H9 (cell line): ENCODE measurements at regions not wholly inside any gene's neighbourhood (a gene's known extent, or its start where the extent isn't known, plus 50 kb on each side); places are given as distances from the start of the nearest gene placed in this dataset.

Source experiments
- DNase-seq: peaks from one replicate; pipeline ENCODE4 v3.0.0-alpha.2; 2017
- H2AFZ ChIP-seq: one replicate; pipeline ENCODE4 v1.6.1; 2013; ENCODE audit warnings: mild to moderate bottlenecking, low read length, control low read depth, moderate library complexity
- H2AK5ac ChIP-seq: 2 replicates; pipeline ENCODE4 v1.6.1; 2013; ENCODE audit warnings: low read length, control low read depth, mixed read lengths; ENCODE audit not compliant: insufficient read length
- H2BK120ac ChIP-seq: one replicate; pipeline ENCODE4 v1.6.1; 2013; ENCODE audit warnings: low read depth, mild to moderate bottlenecking, low read length, control low read depth, inconsistent platforms; ENCODE audit not compliant: poor library complexity, severe bottlenecking
- H2BK12ac ChIP-seq: 2 replicates; pipeline ENCODE4 v1.6.1; 2013; ENCODE audit warnings: low read length, control low read depth, mixed read lengths, low read depth; ENCODE audit not compliant: insufficient read length
- H2BK15ac ChIP-seq: 2 replicates; pipeline ENCODE4 v1.6.1; 2013; ENCODE audit warnings: low read depth, low read length, control low read depth
- H2BK20ac ChIP-seq: one replicate; pipeline ENCODE4 v1.6.1; 2013; ENCODE audit warnings: low read depth, mild to moderate bottlenecking, low read length, control low read depth, inconsistent platforms; ENCODE audit not compliant: poor library complexity, severe bottlenecking
- H2BK5ac ChIP-seq: 2 replicates; pipeline ENCODE4 v1.6.1; 2013; ENCODE audit warnings: low read length, control low read depth, mixed read lengths; ENCODE audit not compliant: insufficient read length
- H3K14ac ChIP-seq: 2 replicates; pipeline ENCODE4 v1.6.1; 2013; ENCODE audit warnings: low read length, control low read depth; ENCODE audit not compliant: insufficient read depth
- H3K18ac ChIP-seq: 2 replicates; pipeline ENCODE4 v1.6.1; 2013; ENCODE audit warnings: low read depth, mild to moderate bottlenecking, mixed read lengths, low read length, control low read depth; ENCODE audit not compliant: insufficient read length
- H3K23ac ChIP-seq: 2 replicates; pipeline ENCODE4 v1.6.1; 2013; ENCODE audit warnings: low read length, control low read depth, mixed read lengths, low read depth; ENCODE audit not compliant: insufficient read length
- H3K23me2 ChIP-seq: 2 replicates; pipeline ENCODE4 v1.6.1; 2013; ENCODE audit warnings: low read depth, mild to moderate bottlenecking, mixed read lengths, low read length, control low read depth; ENCODE audit not compliant: insufficient read length, poor library complexity, severe bottlenecking
- H3K27ac ChIP-seq: 2 replicates; pipeline ENCODE4 v1.5.1; 2013; ENCODE audit warnings: low read length, control low read depth, mixed read lengths, low read depth; ENCODE audit not compliant: insufficient read length
- H3K27me3 ChIP-seq: 2 replicates; pipeline ENCODE4 v1.6.1; 2013; ENCODE audit warnings: low read length, control low read depth, inconsistent platforms; ENCODE audit not compliant: insufficient read depth
- H3K4ac ChIP-seq: 2 replicates; pipeline ENCODE4 v1.6.1; 2013; ENCODE audit warnings: low read depth, mild to moderate bottlenecking, control low read depth, inconsistent platforms, low read length, moderate library complexity
- H3K4me1 ChIP-seq: 2 replicates; pipeline ENCODE4 v1.6.1; 2013; ENCODE audit warnings: low read length, control low read depth, inconsistent platforms; ENCODE audit not compliant: insufficient read depth
- H3K4me2 ChIP-seq: 2 replicates; pipeline ENCODE4 v1.6.1; 2013; ENCODE audit warnings: low read length, control low read depth, mixed read lengths; ENCODE audit not compliant: insufficient read length, insufficient read depth
- H3K56ac ChIP-seq: 2 replicates; pipeline ENCODE4 v1.6.1; 2013; ENCODE audit warnings: low read depth, mild to moderate bottlenecking, mixed read lengths, low read length, control low read depth; ENCODE audit not compliant: insufficient read length
- H3K79me1 ChIP-seq: 2 replicates; pipeline ENCODE4 v1.6.1; 2013; ENCODE audit warnings: low read depth, mild to moderate bottlenecking, moderate library complexity, low read length, control low read depth, inconsistent platforms; ENCODE audit not compliant: insufficient read depth, poor library complexity, severe bottlenecking
- H3K79me2 ChIP-seq: 2 replicates; pipeline ENCODE4 v1.6.1; 2013; ENCODE audit warnings: low read length, control low read depth, inconsistent platforms; ENCODE audit not compliant: insufficient read depth
- H3K9ac ChIP-seq: 2 replicates; pipeline ENCODE4 v1.6.1; 2013; ENCODE audit warnings: low read length, control low read depth, mixed read lengths; ENCODE audit not compliant: insufficient read length; ENCODE audit errors: extremely low read depth
- H3K9me3 ChIP-seq: one replicate; pipeline ENCODE4 v1.6.1; 2013; ENCODE audit warnings: low read depth, low read length, inconsistent platforms; ENCODE audit not compliant: control insufficient read depth
- H3T11ph ChIP-seq: one replicate; pipeline ENCODE4 v1.6.1; 2013; ENCODE audit warnings: mild to moderate bottlenecking, low read length, control low read depth, inconsistent platforms
- H4K20me1 ChIP-seq: one replicate; pipeline ENCODE4 v1.6.1; 2013; ENCODE audit not compliant: control insufficient read depth, insufficient read length, insufficient read depth
- H4K5ac ChIP-seq: 2 replicates; pipeline ENCODE4 v1.6.1; 2013; ENCODE audit warnings: low read depth, mild to moderate bottlenecking, mixed read lengths, low read length, control low read depth; ENCODE audit not compliant: insufficient read length
- H4K8ac ChIP-seq: replicated peaks from 2 replicates; pipeline ENCODE4 v1.6.1; 2013; ENCODE audit warnings: low read length, control low read depth, mixed read lengths, low read depth; ENCODE audit not compliant: insufficient read length
- H4K91ac ChIP-seq: 2 replicates; pipeline ENCODE4 v1.6.1; 2013; ENCODE audit warnings: low read depth, mild to moderate bottlenecking, moderate library complexity, mixed read lengths, low read length, control low read depth; ENCODE audit not compliant: insufficient read length
- H3K27ac Mint-ChIP-seq, 3 experiments: 2 replicates in 2 of 3; 3 replicates in 1 of 3; pipeline ENCODE4 v1.8.0; 2020 to 2021; ENCODE audit warnings: mixed read lengths in 3 of 3, mild to moderate bottlenecking in 1 of 3, moderate library complexity in 1 of 3
- H3K27me3 Mint-ChIP-seq: 2 replicates; pipeline ENCODE4 v1.8.0; 2021; ENCODE audit warnings: low read depth, mild to moderate bottlenecking, moderate library complexity, mixed read lengths
- H3K36me3 Mint-ChIP-seq, 3 experiments: 2 replicates in 2 of 3; 3 replicates in 1 of 3; pipeline ENCODE4 v1.8.0; 2020 to 2021; ENCODE audit warnings: low read depth in 3 of 3, mixed read lengths in 3 of 3; ENCODE audit not compliant: insufficient read depth in 1 of 3
- H3K4me1 Mint-ChIP-seq, 2 experiments: 2 replicates each; pipeline ENCODE4 v1.8.0; 2020; ENCODE audit warnings: mixed read lengths in 2 of 2
- H3K4me3 Mint-ChIP-seq, 2 experiments: 2 replicates in 1 of 2; 3 replicates in 1 of 2; pipeline ENCODE4 v1.8.0; 2020 to 2021; ENCODE audit warnings: mild to moderate bottlenecking in 2 of 2, mixed read lengths in 2 of 2, moderate library complexity in 1 of 2
- H3K9me3 Mint-ChIP-seq, 2 experiments: 2 replicates in 1 of 2; 3 replicates in 1 of 2; pipeline ENCODE4 v1.8.0; 2020; ENCODE audit warnings: mild to moderate bottlenecking in 2 of 2, mixed read lengths in 2 of 2, moderate library complexity in 1 of 2
- WGBS: extraction: QIAGEN DNeasy Blood & Tissue Kit; methylation state at CpG from one replicate; pipeline ENCODE4 v1.1.7; 2013; ENCODE audit warnings: missing lambda C conversion rate, low lambda C conversion rate, mixed read lengths; ENCODE audit not compliant: insufficient read length; ENCODE audit errors: extremely low coverage; 5-methylcytosine and 5-hydroxymethylcytosine counted together
- TF ChIP-seq, protein P1 (sequence below): fragments of 200-600 bp; sonication (generic); conservative IDR thresholded peaks from 3 replicates; pipeline ENCODE4 v1.8.0; 2021; ENCODE audit warnings: antibody characterized with exemption, mild to moderate bottlenecking

- Histone ChIP-seq H3K79me2 (no peaks in the 10 kb centered on the region), H3K18ac (no peak overlapping the region), H2BK5ac (no peak overlapping the region), H4K20me1 (no peaks in the 10 kb centered on the region), H3K79me1 (no peaks in the 10 kb centered on the region), H3K23ac (no peak overlapping the region), H3T11ph (no peak overlapping the region), H3K4me1 (no peaks in the 10 kb centered on the region), H2BK12ac (no peak overlapping the region), H3K56ac (no peak overlapping the region), H3K4ac (no peak overlapping the region), H4K91ac (no peak overlapping the region), H3K4me2 (no peak overlapping the region), H3K9ac (no peak overlapping the region), H2AFZ (no peak overlapping the region), H4K8ac (no peak overlapping the region), H2BK15ac (no peak overlapping the region), H3K23me2 (no peaks in the 10 kb centered on the region), H2BK20ac (no peak overlapping the region), H4K5ac (no peak overlapping the region), H2BK120ac (no peak overlapping the region), H3K27ac (no peak overlapping the region), H3K27me3 (no peaks in the 10 kb centered on the region), H3K9me3 (no peaks in the 10 kb centered on the region), H3K14ac (no peak overlapping the region), H2AK5ac (no peak overlapping the region)
- DNase-seq: no peak
- Mint-ChIP-seq H3K36me3 (peaks cover 0 to 2% (median 2%) of the 10 kb centered on the region in 3 experiments; a peak in 1 of 7 replicates), H3K27me3 (no peaks in the 10 kb centered on the region), H3K9me3 (peaks cover 12 to 16% of the 10 kb centered on the region in 2 experiments), H3K4me1 (no peaks in the 10 kb centered on the region), H3K4me3 (no peak overlapping the region), H3K27ac (no peak overlapping the region)
- no CpG with 5 or more reads among the region's 2 CpGs for WGBS
- TF ChIP-seq, protein P1, sequence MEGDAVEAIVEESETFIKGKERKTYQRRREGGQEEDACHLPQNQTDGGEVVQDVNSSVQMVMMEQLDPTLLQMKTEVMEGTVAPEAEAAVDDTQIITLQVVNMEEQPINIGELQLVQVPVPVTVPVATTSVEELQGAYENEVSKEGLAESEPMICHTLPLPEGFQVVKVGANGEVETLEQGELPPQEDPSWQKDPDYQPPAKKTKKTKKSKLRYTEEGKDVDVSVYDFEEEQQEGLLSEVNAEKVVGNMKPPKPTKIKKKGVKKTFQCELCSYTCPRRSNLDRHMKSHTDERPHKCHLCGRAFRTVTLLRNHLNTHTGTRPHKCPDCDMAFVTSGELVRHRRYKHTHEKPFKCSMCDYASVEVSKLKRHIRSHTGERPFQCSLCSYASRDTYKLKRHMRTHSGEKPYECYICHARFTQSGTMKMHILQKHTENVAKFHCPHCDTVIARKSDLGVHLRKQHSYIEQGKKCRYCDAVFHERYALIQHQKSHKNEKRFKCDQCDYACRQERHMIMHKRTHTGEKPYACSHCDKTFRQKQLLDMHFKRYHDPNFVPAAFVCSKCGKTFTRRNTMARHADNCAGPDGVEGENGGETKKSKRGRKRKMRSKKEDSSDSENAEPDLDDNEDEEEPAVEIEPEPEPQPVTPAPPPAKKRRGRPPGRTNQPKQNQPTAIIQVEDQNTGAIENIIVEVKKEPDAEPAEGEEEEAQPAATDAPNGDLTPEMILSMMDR: no peak
Observed at GRCh38 chr17:69625474-69625873, 211.0 kb downstream of the MAP2K6 start.
